VCaP (cell line): ENCODE measurements at regions not wholly inside any gene's neighbourhood (a gene's known extent, or its start where the extent isn't known, plus 50 kb on each side); places are given as distances from the start of the nearest gene placed in this dataset.

ENCODE experiments used
- H3K27ac ChIP-seq: fragments of 450-650 bp; 2 replicates; pipeline ENCODE4 v1.5.1; 2017
- CTCF ChIP-seq: fragments of 450-650 bp; conservative IDR thresholded peaks from 2 replicates; pipeline ENCODE4 v1.5.1; 2017; ENCODE audit warnings: mild to moderate bottlenecking, moderate library complexity

GRCh38 chr13:90908792-90909191 is 438.7 kb upstream of the MIR17HG start:
- TF ChIP-seq CTCF, result no peak
- no peak overlapping the region for H3K27ac ChIP-seq

- no peak for TF ChIP-seq CTCF
- no peak overlapping the region for H3K27ac ChIP-seq
Measured at GRCh38 chr13:90910018-90910639, 437.4 kb upstream of the MIR17HG start.

GRCh38 chr13:90912247-90912646 is 435.2 kb upstream of the MIR17HG start:
- no peak overlapping the region for H3K27ac ChIP-seq
- TF ChIP-seq CTCF, result no peak

- no peak overlapping the region for H3K27ac ChIP-seq
- no peak for TF ChIP-seq CTCF
Measured at GRCh38 chr13:90918536-90918935, 429.0 kb upstream of the MIR17HG start.

- TF ChIP-seq CTCF, result no peak
- H3K27ac ChIP-seq, result no peak overlapping the region
Measured at GRCh38 chr13:90919153-90919552, 428.3 kb upstream of the MIR17HG start.

GRCh38 chr13:90926459-90926858 is 421.0 kb upstream of the MIR17HG start:
- TF ChIP-seq CTCF, result no peak
- no peak overlapping the region for H3K27ac ChIP-seq

- no peak overlapping the region for H3K27ac ChIP-seq
- TF ChIP-seq CTCF, result no peak
Measured at GRCh38 chr13:90928109-90928508, 419.4 kb upstream of the MIR17HG start.
